ENCODE measurements at regions not wholly inside any gene's neighbourhood (a gene's known extent, or its start where the extent isn't known, plus 50 kb on each side); places are given as distances from the start of the nearest gene placed in this dataset.

- Mint-ChIP-seq H3K4me1 (ENCODE audit: low read depth) (no peaks in the 10 kb centered on the region), H3K9me3 (ENCODE audit: insufficient read depth) (peaks cover 18% of the 10 kb centered on the region), H3K4me3 (no peak overlapping the region), H3K27ac (no peak overlapping the region), H3K36me3 (ENCODE audit: low read depth) (no peaks in the 10 kb centered on the region), H3K27me3 (ENCODE audit: low read depth) (no peaks in the 10 kb centered on the region)
- ChIA-PET POLR2A (no interaction called here), CTCF (no interaction called here)
- ATAC-seq (no peak), DNase-seq (no peak)
Measured at GRCh38 chr5:19369561-19369960, 618.4 kb downstream of the CDH18 start.

- H3K27me3 Mint-ChIP-seq (ENCODE audit: low read depth) = no peaks in the 10 kb centered on the region
- no peaks in the 10 kb centered on the region for H3K36me3 Mint-ChIP-seq (ENCODE audit: low read depth)
- CTCF ChIA-PET = no interaction called here
- peaks cover 18% of the 10 kb centered on the region for H3K9me3 Mint-ChIP-seq (ENCODE audit: insufficient read depth)
- POLR2A ChIA-PET = no interaction called here
- H3K4me1 Mint-ChIP-seq (ENCODE audit: low read depth) = no peaks in the 10 kb centered on the region
- H3K4me3 Mint-ChIP-seq = no peak overlapping the region
- DNase-seq = no peak
- H3K27ac Mint-ChIP-seq = no peak overlapping the region
- ATAC-seq = no peak
Measured at GRCh38 chr5:19370655-19371386, 617.2 kb downstream of the CDH18 start.

GRCh38 chr5:19388391-19388790 lies 599.6 kb downstream of the CDH18 start:
- DNase-seq (no peak), ATAC-seq (no peak)
- Mint-ChIP-seq H3K4me3 (no peak overlapping the region), H3K36me3 (ENCODE audit: low read depth) (no peaks in the 10 kb centered on the region), H3K9me3 (ENCODE audit: insufficient read depth) (peaks cover 17% of the 10 kb centered on the region), H3K27ac (no peak overlapping the region), H3K4me1 (ENCODE audit: low read depth) (no peaks in the 10 kb centered on the region), H3K27me3 (ENCODE audit: low read depth) (no peaks in the 10 kb centered on the region)
- ChIA-PET CTCF (no interaction called here), POLR2A (no interaction called here)

- H3K9me3 Mint-ChIP-seq (ENCODE audit: insufficient read depth) = peaks cover 2% of the 10 kb centered on the region
- no peak overlapping the region for H3K4me3 Mint-ChIP-seq
- H3K4me1 Mint-ChIP-seq (ENCODE audit: low read depth) = no peaks in the 10 kb centered on the region
- no peak overlapping the region for H3K27ac Mint-ChIP-seq
- no peaks in the 10 kb centered on the region for H3K36me3 Mint-ChIP-seq (ENCODE audit: low read depth)
- POLR2A ChIA-PET = no interaction called here
- CTCF ChIA-PET = no interaction called here
- ATAC-seq = no peak
- DNase-seq = no peak
- no peaks in the 10 kb centered on the region for H3K27me3 Mint-ChIP-seq (ENCODE audit: low read depth)
Measured at GRCh38 chr5:19401032-19401431, 587.0 kb downstream of the CDH18 start.

- Mint-ChIP-seq H3K4me1 (ENCODE audit: low read depth) (no peaks in the 10 kb centered on the region), H3K9me3 (ENCODE audit: insufficient read depth) (peaks cover 21% of the 10 kb centered on the region), H3K27me3 (ENCODE audit: low read depth) (no peaks in the 10 kb centered on the region), H3K36me3 (ENCODE audit: low read depth) (no peaks in the 10 kb centered on the region), H3K4me3 (no peak overlapping the region), H3K27ac (no peak overlapping the region)
- ChIA-PET CTCF (no interaction called here), POLR2A (no interaction called here)
- DNase-seq = no peak
- no peak for ATAC-seq
Measured at GRCh38 chr5:19406576-19407365, 581.2 kb downstream of the CDH18 start.

GRCh38 chr5:19408149-19408548 lies 579.9 kb downstream of the CDH18 start:
- Mint-ChIP-seq H3K27me3 (ENCODE audit: low read depth) (no peaks in the 10 kb centered on the region), H3K36me3 (ENCODE audit: low read depth) (no peaks in the 10 kb centered on the region), H3K4me1 (ENCODE audit: low read depth) (no peaks in the 10 kb centered on the region), H3K27ac (no peak overlapping the region), H3K9me3 (ENCODE audit: insufficient read depth) (peaks cover 22% of the 10 kb centered on the region), H3K4me3 (no peak overlapping the region)
- ATAC-seq = no peak
- ChIA-PET POLR2A (no interaction called here), CTCF (no interaction called here)
- DNase-seq = no peak

GRCh38 chr5:19411936-19412335 lies 576.1 kb downstream of the CDH18 start:
- Mint-ChIP-seq H3K36me3 (ENCODE audit: low read depth) (no peaks in the 10 kb centered on the region), H3K4me1 (ENCODE audit: low read depth) (no peaks in the 10 kb centered on the region), H3K27ac (no peak overlapping the region), H3K4me3 (no peak overlapping the region), H3K9me3 (ENCODE audit: insufficient read depth) (peaks cover 23% of the 10 kb centered on the region), H3K27me3 (ENCODE audit: low read depth) (no peaks in the 10 kb centered on the region)
- POLR2A ChIA-PET = no interaction called here
- ATAC-seq = no peak
- DNase-seq = no peak
- CTCF ChIA-PET = no interaction called here

Measured in activated CD8-positive, alpha-beta T cell treated with anti-CD3 and anti-CD28 coated beads, Interleukin-2, amount 10 ng/mL, durations not matched to agents 7 days and 5 days (primary cell).